ENCODE measurements at regions not wholly inside any gene's neighbourhood (a gene's known extent, or its start where the extent isn't known, plus 50 kb on each side); places are given as distances from the start of the nearest gene placed in this dataset.
A peak's percentile ranks its signal among the peaks of the same experiment; 100 is the strongest.

DNA sequence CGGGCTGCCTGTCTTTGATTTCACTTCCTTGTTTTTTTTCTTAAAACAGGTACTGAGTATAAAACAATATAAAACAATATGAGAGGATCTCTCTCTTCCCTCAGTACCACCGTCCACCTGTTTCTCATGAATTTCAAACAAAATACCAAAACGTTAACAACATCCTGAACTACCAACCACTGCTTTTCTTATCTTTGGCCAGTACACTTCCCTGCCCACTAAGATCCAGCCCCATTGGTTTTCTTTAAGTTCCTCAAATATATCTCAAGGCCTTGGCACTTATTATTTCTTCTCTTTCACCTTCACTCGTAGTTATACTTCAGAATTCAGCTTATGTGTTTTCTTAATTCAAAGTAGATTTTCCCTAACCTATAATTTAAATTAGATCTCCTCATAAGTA, 370.2 kb upstream of the GRIA3 start:
- WGBS, 2 donors: 53 to 61% methylated on average over 4 of the region's 4 CpGs
- no peaks in the 10 kb centered on the region for H3K27me3 ChIP-seq
- no peaks in the 10 kb centered on the region for H3K9me3 ChIP-seq

DNA sequence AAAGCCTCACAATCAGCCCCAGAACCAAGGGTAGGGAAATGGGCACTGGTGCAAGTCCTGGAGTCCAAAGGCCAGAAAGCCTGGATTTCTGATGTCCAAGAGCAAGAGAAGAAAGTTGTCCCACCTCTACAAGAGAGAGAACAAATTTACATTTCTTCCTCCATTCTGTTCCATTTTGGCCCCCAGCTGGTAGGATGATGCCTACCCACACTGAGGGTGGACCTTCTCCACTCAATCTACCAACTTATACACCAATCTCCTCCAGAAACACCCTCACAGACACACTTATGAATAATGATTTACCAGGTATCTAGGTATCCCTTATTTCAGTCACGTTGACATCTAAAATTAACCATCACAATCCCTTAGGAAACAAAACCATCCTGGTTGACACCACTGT, 367.8 kb upstream of the GRIA3 start:
- ATAC-seq (ENCODE audit: low FRiP score in 2 of 2) (no peak), DNase-seq (no peak)
- no peak overlapping the region for H3K4me3 ChIP-seq
- H3K4me1 ChIP-seq: no peaks in the 10 kb centered on the region
- 57 to 77% methylated on average over 1 of the region's 1 CpG for WGBS, 2 donors
- no peak overlapping the region for H3K27ac ChIP-seq
- H3K27me3 ChIP-seq: no peaks in the 10 kb centered on the region
- no peaks in the 10 kb centered on the region for H3K9me3 ChIP-seq
- no peak for TF ChIP-seq EP300 (IDR thresholded peaks at IDR 0.05)
- no peak for TF ChIP-seq POLR2A (IDR thresholded peaks at IDR 0.05)
- TF ChIP-seq, protein P1, sequence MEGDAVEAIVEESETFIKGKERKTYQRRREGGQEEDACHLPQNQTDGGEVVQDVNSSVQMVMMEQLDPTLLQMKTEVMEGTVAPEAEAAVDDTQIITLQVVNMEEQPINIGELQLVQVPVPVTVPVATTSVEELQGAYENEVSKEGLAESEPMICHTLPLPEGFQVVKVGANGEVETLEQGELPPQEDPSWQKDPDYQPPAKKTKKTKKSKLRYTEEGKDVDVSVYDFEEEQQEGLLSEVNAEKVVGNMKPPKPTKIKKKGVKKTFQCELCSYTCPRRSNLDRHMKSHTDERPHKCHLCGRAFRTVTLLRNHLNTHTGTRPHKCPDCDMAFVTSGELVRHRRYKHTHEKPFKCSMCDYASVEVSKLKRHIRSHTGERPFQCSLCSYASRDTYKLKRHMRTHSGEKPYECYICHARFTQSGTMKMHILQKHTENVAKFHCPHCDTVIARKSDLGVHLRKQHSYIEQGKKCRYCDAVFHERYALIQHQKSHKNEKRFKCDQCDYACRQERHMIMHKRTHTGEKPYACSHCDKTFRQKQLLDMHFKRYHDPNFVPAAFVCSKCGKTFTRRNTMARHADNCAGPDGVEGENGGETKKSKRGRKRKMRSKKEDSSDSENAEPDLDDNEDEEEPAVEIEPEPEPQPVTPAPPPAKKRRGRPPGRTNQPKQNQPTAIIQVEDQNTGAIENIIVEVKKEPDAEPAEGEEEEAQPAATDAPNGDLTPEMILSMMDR (IDR thresholded peaks at IDR 0.05): no peak
- TF ChIP-seq POLR2AphosphoS5 (IDR thresholded peaks at IDR 0.05): no peak
- no peaks in the 10 kb centered on the region for H3K36me3 ChIP-seq

More for the DNA sequence above, 370.2 kb upstream of the GRIA3 start:
- no peaks in the 10 kb centered on the region for H3K36me3 ChIP-seq
- no peak overlapping the region for H3K4me3 ChIP-seq
- H3K4me1 ChIP-seq: no peaks in the 10 kb centered on the region
- H3K27ac ChIP-seq: no peak overlapping the region
- TF ChIP-seq EP300 (IDR thresholded peaks at IDR 0.05): no peak
- TF ChIP-seq POLR2AphosphoS5 (IDR thresholded peaks at IDR 0.05): no peak
- TF ChIP-seq, protein P1 (IDR thresholded peaks at IDR 0.05): no peak
- no peak for TF ChIP-seq POLR2A (IDR thresholded peaks at IDR 0.05)
- no peak for ATAC-seq (ENCODE audit: low FRiP score in 2 of 2)
- DNase-seq: no peak

DNA sequence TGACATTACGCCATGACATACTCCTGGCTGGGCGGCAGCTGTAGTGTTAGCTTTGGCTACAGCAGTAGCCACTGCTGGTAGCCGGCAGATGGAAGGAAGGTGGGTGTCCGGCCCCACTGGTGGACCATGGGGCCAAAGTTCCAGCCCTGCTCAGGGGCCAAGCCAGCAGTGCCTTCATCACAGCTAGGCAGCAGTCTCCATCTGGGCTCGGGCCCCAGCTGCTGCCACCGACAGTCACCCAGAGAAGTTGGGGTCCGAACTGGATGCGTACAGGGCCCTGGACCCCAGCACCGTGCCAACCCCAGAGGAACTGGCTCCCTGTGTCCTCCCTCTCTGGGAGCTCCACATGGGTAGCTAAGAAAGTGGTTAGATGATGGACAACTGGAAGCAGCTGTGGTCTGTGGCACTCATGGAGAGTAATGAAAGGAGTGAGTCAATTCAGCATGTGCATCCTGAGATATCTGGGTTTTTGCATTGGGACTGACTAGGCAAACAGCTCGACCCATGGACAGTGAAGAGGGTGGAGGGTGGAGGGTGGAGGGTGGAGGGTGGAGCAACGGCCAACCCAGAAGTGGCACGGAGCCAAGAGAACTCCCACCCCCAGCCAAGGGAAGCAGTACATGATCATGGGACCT, 366.6 kb upstream of the GRIA3 start:
- WGBS, 2 donors: 75 to 94% methylated on average over 2 to 12 of the region's 12 CpGs
- TF ChIP-seq POLR2A (IDR thresholded peaks at IDR 0.05) (no peak), POLR2AphosphoS5 (IDR thresholded peaks at IDR 0.05) (no peak), EP300 (IDR thresholded peaks at IDR 0.05) (no peak)
- TF ChIP-seq, protein P1 (IDR thresholded peaks at IDR 0.05): no peak
- Histone ChIP-seq H3K9me3 (no peaks in the 10 kb centered on the region), H3K4me3 (no peak overlapping the region), H3K27ac (no peak overlapping the region), H3K27me3 (no peaks in the 10 kb centered on the region), H3K36me3 (no peaks in the 10 kb centered on the region), H3K4me1 (no peaks in the 10 kb centered on the region)
- DNase-seq: peak in 1 of 2 donors; percentile 9
- ATAC-seq (ENCODE audit: low FRiP score in 2 of 2): peak in 1 of 2 donors; percentile 53

DNA sequence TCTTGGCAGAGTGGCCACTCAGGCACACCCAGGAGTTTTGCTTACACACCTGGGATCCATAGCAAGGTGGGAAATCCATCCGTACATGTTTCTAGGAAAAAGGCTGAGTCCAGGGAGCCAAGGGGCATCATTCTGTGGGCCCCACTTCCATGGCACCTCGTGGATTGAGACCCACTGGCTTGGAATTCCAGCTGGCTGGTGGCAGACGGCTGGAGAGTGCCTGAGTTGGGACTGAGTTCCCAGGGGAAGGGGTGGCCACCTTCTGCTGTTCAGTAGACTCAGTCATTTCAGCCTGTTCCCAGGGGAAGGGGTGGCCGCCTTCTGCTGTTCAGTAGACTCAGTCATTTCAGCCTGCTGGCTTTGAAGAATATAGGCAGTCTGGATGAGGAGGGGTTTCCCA, 366.0 kb upstream of the GRIA3 start:
- Histone ChIP-seq H3K36me3 (no peaks in the 10 kb centered on the region), H3K27me3 (no peaks in the 10 kb centered on the region), H3K9me3 (no peaks in the 10 kb centered on the region), H3K4me3 (no peak overlapping the region), H3K27ac (no peak overlapping the region), H3K4me1 (no peaks in the 10 kb centered on the region)
- no peak for ATAC-seq (ENCODE audit: low FRiP score in 2 of 2)
- DNase-seq: no peak
- WGBS, 2 donors: 47% methylated on average over 4 of the region's 4 CpGs; no CpG with 5 or more reads in 1 of the 2 donors
- no peak for TF ChIP-seq POLR2AphosphoS5 (IDR thresholded peaks at IDR 0.05)
- TF ChIP-seq, protein P1 (IDR thresholded peaks at IDR 0.05): no peak
- no peak for TF ChIP-seq EP300 (IDR thresholded peaks at IDR 0.05)
- TF ChIP-seq POLR2A (IDR thresholded peaks at IDR 0.05): no peak

DNA sequence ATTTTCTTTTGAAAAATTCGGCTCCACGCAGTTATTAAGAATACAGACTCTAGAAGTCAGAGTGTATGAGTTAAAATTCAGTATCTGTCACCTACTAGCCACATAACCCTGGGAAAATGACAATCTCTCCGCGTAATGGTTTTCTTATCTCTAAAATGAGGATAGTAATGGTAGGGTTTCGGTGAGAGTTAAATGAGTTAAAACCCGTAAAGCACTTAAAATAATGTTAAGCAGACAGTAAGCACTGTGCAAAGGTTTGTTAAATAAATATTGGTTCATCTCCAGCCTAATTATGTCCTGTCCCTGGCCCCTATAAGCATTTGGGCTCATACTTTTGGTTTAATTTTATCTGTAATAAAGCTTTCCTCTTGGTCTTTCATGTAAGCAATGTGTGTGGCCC, 350.8 kb upstream of the GRIA3 start:
- Histone ChIP-seq H3K4me3 (no peak overlapping the region), H3K4me1 (no peaks in the 10 kb centered on the region), H3K36me3 (no peaks in the 10 kb centered on the region), H3K9me3 (no peaks in the 10 kb centered on the region), H3K27me3 (no peaks in the 10 kb centered on the region), H3K27ac (no peak overlapping the region)
- no peak for TF ChIP-seq POLR2A (IDR thresholded peaks at IDR 0.05)
- TF ChIP-seq, protein P1 (IDR thresholded peaks at IDR 0.05): no peak
- no peak for TF ChIP-seq POLR2AphosphoS5 (IDR thresholded peaks at IDR 0.05)
- TF ChIP-seq EP300 (IDR thresholded peaks at IDR 0.05): no peak
- DNase-seq: no peak
- WGBS, 2 donors: 71 to 74% methylated on average over 6 of the region's 6 CpGs
- ATAC-seq (ENCODE audit: low FRiP score in 2 of 2): no peak
